Breast epithelium (tissue), 4 donors: ENCODE measurements at regions not wholly inside any gene's neighbourhood (a gene's known extent, or its start where the extent isn't known, plus 50 kb on each side); places are given as distances from the start of the nearest gene placed in this dataset.

Experiments used
- DNase-seq, 2 donors: peaks; one replicate each; pipeline ENCODE4 v3.0.0-alpha.2; 2019; ENCODE audit warnings: low spot score in 2 of 2
- H3K27ac ChIP-seq, 2 donors: fragments of 200-600 bp; sonication (generic) in 1 of 2; one replicate each; pipeline ENCODE4 v1.5.1; 2016 to 2019; ENCODE audit warnings: mild to moderate bottlenecking in 1 of 2
- H3K27me3 ChIP-seq, 2 donors: fragments of 200-600 bp; sonication (generic) in 1 of 2; one replicate each; pipeline versions ENCODE4 v1.5.1 to v1.6.0; 2017 to 2019; ENCODE audit warnings: control low read depth in 1 of 2, mild to moderate bottlenecking in 1 of 2
- H3K36me3 ChIP-seq: fragments of 200-600 bp; one replicate; pipeline ENCODE4 v1.5.1; 2019
- H3K4me1 ChIP-seq, 2 donors: fragments of 200-600 bp; sonication (generic); one replicate each; pipeline ENCODE4 v1.5.1; 2016 to 2019; ENCODE audit warnings: control low read depth in 1 of 2
- H3K4me3 ChIP-seq, 3 donors: fragments of 200-600 bp; sonication (generic); 1 replicate in 2 of 3; 2 replicates in 1 of 3; pipeline ENCODE4 v1.5.1; 2016 to 2019; ENCODE audit warnings: mild to moderate bottlenecking in 3 of 3, moderate library complexity in 2 of 3
- H3K9me3 ChIP-seq, 2 donors: fragments of 200-600 bp; sonication (generic) in 1 of 2; one replicate each; pipeline ENCODE4 v1.5.1; 2016 to 2019; ENCODE audit warnings: control low read depth in 1 of 2
- POLR2A ChIP-seq: fragments of 450-650 bp; IDR thresholded peaks from one replicate; pipeline ENCODE4 v1.6.1; 2016; ENCODE audit warnings: antibody characterized with exemption, mild to moderate bottlenecking, moderate library complexity
- POLR2AphosphoS5 ChIP-seq, 3 donors: sonication (generic); formaldehyde crosslinking; IDR thresholded peaks; one replicate each; pipeline ENCODE4 v1.6.1; 2017; ENCODE audit warnings: antibody characterized with exemption in 3 of 3
- intact Hi-C: fragments of 100-400 bp; cut with DNase I; formaldehyde crosslinking; loops from one replicate; pipeline ENCODE4 v1.15.1; 2023; ENCODE audit warnings: low total_unique reads
- TF ChIP-seq, protein P1 (sequence below), 3 donors: fragments of 450-650 bp; IDR thresholded peaks; one replicate each; pipeline ENCODE4 v1.5.1; 2016 to 2017; ENCODE audit warnings: antibody characterized with exemption in 3 of 3, mild to moderate bottlenecking in 3 of 3, moderate library complexity in 3 of 3

DNA sequence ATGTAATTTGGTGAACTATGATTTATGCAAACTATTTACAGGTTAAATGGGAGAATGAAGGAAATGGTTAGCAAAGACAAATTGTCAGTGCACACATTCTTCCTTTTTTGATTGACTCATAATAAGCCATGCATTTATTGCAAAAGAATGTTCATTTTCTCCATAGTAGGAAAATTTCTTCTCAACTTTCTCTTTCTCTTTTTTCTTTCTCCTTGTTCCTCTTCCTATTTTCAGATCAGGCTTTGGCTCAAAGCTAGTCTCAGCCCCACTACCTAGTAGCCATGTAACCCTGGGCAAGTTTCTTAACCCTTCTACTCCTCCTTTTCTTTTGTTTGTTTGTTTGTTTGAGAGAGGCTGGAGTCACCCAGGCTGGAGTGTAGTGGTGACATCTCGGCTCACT, 156.6 kb downstream of the PIK3R1 start:
- Histone ChIP-seq H3K27ac (no peak overlapping the region), H3K36me3 (no peaks in the 10 kb centered on the region), H3K4me1 (peaks cover 0 to 9% of the 10 kb centered on the region in 2 donors), H3K4me3 (no peak overlapping the region), H3K9me3 (no peaks in the 10 kb centered on the region), H3K27me3 (no peaks in the 10 kb centered on the region)
- TF ChIP-seq, protein P1, sequence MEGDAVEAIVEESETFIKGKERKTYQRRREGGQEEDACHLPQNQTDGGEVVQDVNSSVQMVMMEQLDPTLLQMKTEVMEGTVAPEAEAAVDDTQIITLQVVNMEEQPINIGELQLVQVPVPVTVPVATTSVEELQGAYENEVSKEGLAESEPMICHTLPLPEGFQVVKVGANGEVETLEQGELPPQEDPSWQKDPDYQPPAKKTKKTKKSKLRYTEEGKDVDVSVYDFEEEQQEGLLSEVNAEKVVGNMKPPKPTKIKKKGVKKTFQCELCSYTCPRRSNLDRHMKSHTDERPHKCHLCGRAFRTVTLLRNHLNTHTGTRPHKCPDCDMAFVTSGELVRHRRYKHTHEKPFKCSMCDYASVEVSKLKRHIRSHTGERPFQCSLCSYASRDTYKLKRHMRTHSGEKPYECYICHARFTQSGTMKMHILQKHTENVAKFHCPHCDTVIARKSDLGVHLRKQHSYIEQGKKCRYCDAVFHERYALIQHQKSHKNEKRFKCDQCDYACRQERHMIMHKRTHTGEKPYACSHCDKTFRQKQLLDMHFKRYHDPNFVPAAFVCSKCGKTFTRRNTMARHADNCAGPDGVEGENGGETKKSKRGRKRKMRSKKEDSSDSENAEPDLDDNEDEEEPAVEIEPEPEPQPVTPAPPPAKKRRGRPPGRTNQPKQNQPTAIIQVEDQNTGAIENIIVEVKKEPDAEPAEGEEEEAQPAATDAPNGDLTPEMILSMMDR (IDR thresholded peaks at IDR 0.05) = no peak
- no peak for TF ChIP-seq POLR2AphosphoS5 (IDR thresholded peaks at IDR 0.05)
- no peak for TF ChIP-seq POLR2A
- no peak for DNase-seq
- intact Hi-C loops = no loop called here

DNA sequence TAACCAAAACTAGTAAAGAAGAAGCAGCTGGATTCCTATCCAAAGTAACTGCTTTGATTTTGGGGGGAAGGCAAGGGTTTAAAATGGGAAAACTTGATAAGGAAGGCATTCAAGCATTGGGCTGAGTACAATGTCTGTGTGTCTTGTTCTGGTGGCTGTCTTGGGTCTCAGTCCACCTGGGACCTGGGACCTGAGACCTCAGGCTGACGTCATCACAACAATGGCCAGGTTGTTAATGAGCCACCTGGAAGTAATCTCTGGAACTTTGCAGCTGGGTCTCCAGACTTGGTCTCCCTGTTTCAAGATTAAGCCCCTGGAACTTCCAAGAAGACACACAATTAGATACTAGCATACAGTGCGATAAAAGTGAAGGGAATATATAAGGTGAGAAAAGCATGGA, 157.5 kb downstream of the PIK3R1 start:
- no peak for TF ChIP-seq POLR2AphosphoS5 (IDR thresholded peaks at IDR 0.05)
- TF ChIP-seq POLR2A = no peak
- TF ChIP-seq, protein P1 (IDR thresholded peaks at IDR 0.05) = no peak
- H3K9me3 ChIP-seq = no peaks in the 10 kb centered on the region
- H3K27me3 ChIP-seq = no peaks in the 10 kb centered on the region
- no peak overlapping the region for H3K4me3 ChIP-seq
- DNase-seq = no peak
- no peak overlapping the region for H3K27ac ChIP-seq
- intact Hi-C loops = no loop called here
- no peaks in the 10 kb centered on the region for H3K36me3 ChIP-seq
- peaks cover 0 to 9% of the 10 kb centered on the region in 2 donors for H3K4me1 ChIP-seq

DNA sequence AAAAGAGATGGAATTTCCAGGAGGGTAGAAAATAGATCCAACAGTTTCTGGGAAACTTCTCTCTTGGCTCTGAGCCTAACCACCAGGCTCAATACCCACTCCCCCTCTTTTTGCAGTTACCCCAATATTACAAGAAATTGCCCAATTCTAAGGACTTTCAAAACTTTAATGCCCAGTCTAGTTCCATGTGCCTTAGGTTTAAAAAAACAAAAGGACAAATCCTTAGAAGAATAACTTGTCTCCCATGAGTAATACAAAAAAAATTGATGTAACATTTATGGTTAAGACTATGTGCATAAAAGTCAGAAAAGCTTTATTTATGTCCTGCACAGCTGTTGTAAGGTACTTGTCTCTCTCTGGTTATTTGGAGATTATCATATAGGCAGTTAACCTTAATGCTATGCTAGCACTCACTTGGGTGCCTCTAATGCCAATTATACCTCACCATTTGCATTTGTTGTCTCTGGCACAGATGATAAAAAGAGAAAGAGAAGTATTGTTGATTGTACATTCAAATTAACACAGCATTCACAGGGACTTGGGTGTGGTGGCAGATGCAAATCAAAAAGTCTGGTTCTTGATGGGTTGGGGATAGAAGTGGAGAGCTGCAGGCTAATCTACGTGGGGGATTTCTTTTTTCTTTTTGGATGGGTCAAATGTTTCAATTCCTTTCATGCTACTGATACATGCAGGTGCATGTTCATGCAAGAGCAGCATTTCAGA, 159.4 kb downstream of the PIK3R1 start:
- peak overlapping the region; percentile 19 to 45 for H3K27ac ChIP-seq
- no peaks in the 10 kb centered on the region for H3K9me3 ChIP-seq
- no peaks in the 10 kb centered on the region for H3K27me3 ChIP-seq
- H3K36me3 ChIP-seq = no peaks in the 10 kb centered on the region
- TF ChIP-seq POLR2AphosphoS5 (IDR thresholded peaks at IDR 0.05) = no peak
- TF ChIP-seq, protein P1 (IDR thresholded peaks at IDR 0.05) = no peak
- TF ChIP-seq POLR2A = no peak
- H3K4me1 ChIP-seq = peaks cover 0 to 9% of the 10 kb centered on the region in 2 donors
- no peak overlapping the region for H3K4me3 ChIP-seq
- DNase-seq = no peak
- intact Hi-C loops = no loop called here

DNA sequence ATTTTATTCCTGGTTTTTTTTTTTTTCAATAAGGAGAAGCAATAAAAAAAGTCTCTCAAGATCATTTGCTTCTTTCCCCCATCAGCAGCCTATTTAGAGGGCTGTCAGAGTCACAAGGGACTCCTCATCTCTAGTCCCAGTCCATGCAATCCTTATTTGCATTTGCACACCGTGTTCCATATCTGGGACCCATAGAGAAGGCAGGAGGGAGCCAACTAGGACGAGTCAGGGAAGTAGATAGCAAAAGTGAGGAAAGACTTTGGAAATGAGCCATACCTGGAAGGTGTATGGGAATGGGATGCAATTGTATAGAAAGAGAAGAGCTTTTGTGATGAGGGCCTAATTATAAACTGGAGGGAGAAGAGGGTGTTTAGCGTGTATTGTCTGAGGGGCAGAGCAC, 160.0 kb downstream of the PIK3R1 start:
- TF ChIP-seq, protein P1 (IDR thresholded peaks at IDR 0.05) = no peak
- TF ChIP-seq POLR2AphosphoS5 (IDR thresholded peaks at IDR 0.05) = no peak
- no peak for TF ChIP-seq POLR2A
- H3K4me1 ChIP-seq = peaks cover 0 to 9% of the 10 kb centered on the region in 2 donors

DNA sequence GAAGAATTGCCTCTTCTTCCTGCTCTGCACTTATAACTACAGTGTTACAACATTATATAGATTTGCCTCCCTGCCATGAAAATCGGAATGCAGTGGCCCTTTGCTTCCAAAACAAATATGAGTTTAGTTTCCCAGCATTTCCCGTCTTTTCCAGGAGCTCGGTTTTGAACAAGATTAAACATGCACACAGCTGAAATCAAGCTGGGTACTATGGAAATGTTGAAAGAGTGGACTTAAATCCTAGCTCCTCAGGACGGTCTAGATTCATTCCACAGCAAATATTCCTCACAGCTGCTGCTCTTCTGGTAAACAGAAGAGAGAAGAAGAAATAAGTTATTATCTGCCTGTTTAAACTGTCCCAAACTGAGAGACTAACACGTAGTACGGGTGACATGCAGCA, 161.4 kb downstream of the PIK3R1 start:
- Histone ChIP-seq H3K4me3 (no peak overlapping the region), H3K27ac (peak overlapping the region in 1 of 2 donors; percentile 58), H3K36me3 (no peaks in the 10 kb centered on the region), H3K4me1 (peaks cover 0 to 9% of the 10 kb centered on the region in 2 donors), H3K9me3 (no peaks in the 10 kb centered on the region), H3K27me3 (no peaks in the 10 kb centered on the region)
- intact Hi-C loops = no loop called here
- DNase-seq = no peak
- TF ChIP-seq POLR2A = no peak
- TF ChIP-seq POLR2AphosphoS5 (IDR thresholded peaks at IDR 0.05) = no peak
- TF ChIP-seq, protein P1 (IDR thresholded peaks at IDR 0.05) = no peak

More for the DNA sequence above, 160.0 kb downstream of the PIK3R1 start:
- Histone ChIP-seq H3K36me3 (no peaks in the 10 kb centered on the region), H3K27me3 (no peaks in the 10 kb centered on the region), H3K9me3 (no peaks in the 10 kb centered on the region), H3K4me3 (no peak overlapping the region), H3K27ac (peak overlapping the region in 1 of 2 donors; percentile 57)
- no peak for DNase-seq
- intact Hi-C loops = no loop called here
